GM12873 (cell line): ENCODE measurements at regions not wholly inside any gene's neighbourhood (a gene's known extent, or its start where the extent isn't known, plus 50 kb on each side); places are given as distances from the start of the nearest gene placed in this dataset.

Experiments used
- CTCF ChIP-seq: IDR thresholded peaks from 2 replicates; pipeline ENCODE4 v1.5.1; 2012; ENCODE audit warnings: low read depth, mild to moderate bottlenecking, moderate library complexity, low read length, control low read depth; ENCODE audit not compliant: insufficient read depth; ENCODE audit errors: missing control alignments

- TF ChIP-seq CTCF = no peak
Measured at GRCh38 chr21:28099001-28099705, 893.5 kb downstream of the LTN1 start.

GRCh38 chr21:28091466-28091865 lies 901.2 kb downstream of the LTN1 start:
- TF ChIP-seq CTCF = no peak

- TF ChIP-seq CTCF = no peak
Measured at GRCh38 chr21:28090546-28090945, 902.1 kb downstream of the LTN1 start.

- TF ChIP-seq CTCF = no peak
Measured at GRCh38 chr21:28089599-28090441, 902.9 kb downstream of the LTN1 start.

GRCh38 chr21:28086861-28087581 lies 905.7 kb downstream of the LTN1 start:
- TF ChIP-seq CTCF = no peak

GRCh38 chr21:28084951-28085350 lies 907.7 kb downstream of the LTN1 start:
- TF ChIP-seq CTCF = no peak

GRCh38 chr21:28083350-28083749 lies 909.3 kb downstream of the LTN1 start:
- TF ChIP-seq CTCF = no peak
